Testis (tissue), 2 donors: ENCODE measurements at regions not wholly inside any gene's neighbourhood (a gene's known extent, or its start where the extent isn't known, plus 50 kb on each side); places are given as distances from the start of the nearest gene placed in this dataset.

Source experiments
- DNase-seq: peaks from one replicate; pipeline ENCODE4 v3.0.0-alpha.2; 2019
- H3K27ac ChIP-seq, 2 donors: fragments of 200-600 bp; sonication (generic); one replicate each; pipeline ENCODE4 v1.5.1; 2019
- H3K27me3 ChIP-seq: fragments of 200-600 bp; sonication (generic); one replicate; pipeline ENCODE4 v1.5.1; 2019
- H3K36me3 ChIP-seq: fragments of 200-600 bp; sonication (generic); one replicate; pipeline ENCODE4 v1.5.1; 2017; ENCODE audit warnings: low read depth; ENCODE audit errors: missing control alignments
- H3K4me1 ChIP-seq: fragments of 200-600 bp; sonication (generic); one replicate; pipeline ENCODE4 v1.5.1; 2019
- H3K4me3 ChIP-seq, 2 donors: fragments of 200-600 bp; sonication (generic); one replicate each; pipeline ENCODE4 v1.5.1; 2017 to 2019
- H3K9me3 ChIP-seq: fragments of 200-600 bp; sonication (generic); one replicate; pipeline ENCODE4 v1.5.1; 2017
- POLR2A ChIP-seq: fragments of 450-650 bp; IDR thresholded peaks from one replicate; pipeline ENCODE4 v1.6.1; 2017; ENCODE audit warnings: antibody characterized with exemption, mild to moderate bottlenecking, moderate library complexity
- WGBS, 2 donors: methylation state at CpG; one replicate each; pipeline ENCODE4 v1.1.5; 2018; 5-methylcytosine and 5-hydroxymethylcytosine counted together
- intact Hi-C: fragments of 100-400 bp; cut with DNase I; formaldehyde crosslinking; loops from one replicate; pipeline ENCODE4 v1.15.1; 2023; ENCODE audit warnings: low total_unique reads
- TF ChIP-seq, protein P1 (sequence below), 3 experiments: fragments of 450-650 bp in 2 of 3; fragments of 200-600 bp in 1 of 3; sonication (generic) in 1 of 3; IDR thresholded peaks; one replicate each; pipeline ENCODE4 v1.5.1; 2016 to 2019; ENCODE audit warnings: antibody characterized with exemption in 3 of 3, mild to moderate bottlenecking in 2 of 3, moderate library complexity in 1 of 3

DNA sequence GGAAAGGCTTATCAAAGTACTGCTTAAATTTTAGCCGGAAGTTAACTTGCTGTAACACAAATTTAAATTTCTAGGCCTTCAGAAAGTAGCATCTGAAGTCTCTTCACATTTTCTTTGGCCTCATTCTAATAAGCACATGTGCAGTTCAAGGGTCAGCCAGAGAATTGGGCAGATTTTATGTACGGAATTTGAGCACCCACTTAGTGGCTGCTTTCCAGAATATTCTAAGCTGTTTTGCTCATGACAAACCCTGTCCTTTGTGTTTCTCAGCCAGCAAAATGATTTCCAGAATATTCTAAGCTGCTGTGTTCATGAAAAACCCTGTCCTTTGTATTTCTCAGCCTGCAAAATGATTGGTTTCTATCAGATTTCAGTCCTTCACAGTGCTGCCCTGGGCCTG, 225.0 kb upstream of the DOK6 start:
- Histone ChIP-seq H3K27ac (no peak overlapping the region), H3K4me3 (no peak overlapping the region), H3K9me3 (no peaks in the 10 kb centered on the region), H3K4me1 (no peaks in the 10 kb centered on the region), H3K36me3 (no peaks in the 10 kb centered on the region), H3K27me3 (no peaks in the 10 kb centered on the region)
- 50 to 52% methylated on average over 2 of the region's 2 CpGs for WGBS, 2 donors
- no peak for DNase-seq
- intact Hi-C loops, result no loop called here
- TF ChIP-seq, protein P1, sequence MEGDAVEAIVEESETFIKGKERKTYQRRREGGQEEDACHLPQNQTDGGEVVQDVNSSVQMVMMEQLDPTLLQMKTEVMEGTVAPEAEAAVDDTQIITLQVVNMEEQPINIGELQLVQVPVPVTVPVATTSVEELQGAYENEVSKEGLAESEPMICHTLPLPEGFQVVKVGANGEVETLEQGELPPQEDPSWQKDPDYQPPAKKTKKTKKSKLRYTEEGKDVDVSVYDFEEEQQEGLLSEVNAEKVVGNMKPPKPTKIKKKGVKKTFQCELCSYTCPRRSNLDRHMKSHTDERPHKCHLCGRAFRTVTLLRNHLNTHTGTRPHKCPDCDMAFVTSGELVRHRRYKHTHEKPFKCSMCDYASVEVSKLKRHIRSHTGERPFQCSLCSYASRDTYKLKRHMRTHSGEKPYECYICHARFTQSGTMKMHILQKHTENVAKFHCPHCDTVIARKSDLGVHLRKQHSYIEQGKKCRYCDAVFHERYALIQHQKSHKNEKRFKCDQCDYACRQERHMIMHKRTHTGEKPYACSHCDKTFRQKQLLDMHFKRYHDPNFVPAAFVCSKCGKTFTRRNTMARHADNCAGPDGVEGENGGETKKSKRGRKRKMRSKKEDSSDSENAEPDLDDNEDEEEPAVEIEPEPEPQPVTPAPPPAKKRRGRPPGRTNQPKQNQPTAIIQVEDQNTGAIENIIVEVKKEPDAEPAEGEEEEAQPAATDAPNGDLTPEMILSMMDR (IDR thresholded peaks at IDR 0.05), result no peak
- TF ChIP-seq POLR2A, result no peak

DNA sequence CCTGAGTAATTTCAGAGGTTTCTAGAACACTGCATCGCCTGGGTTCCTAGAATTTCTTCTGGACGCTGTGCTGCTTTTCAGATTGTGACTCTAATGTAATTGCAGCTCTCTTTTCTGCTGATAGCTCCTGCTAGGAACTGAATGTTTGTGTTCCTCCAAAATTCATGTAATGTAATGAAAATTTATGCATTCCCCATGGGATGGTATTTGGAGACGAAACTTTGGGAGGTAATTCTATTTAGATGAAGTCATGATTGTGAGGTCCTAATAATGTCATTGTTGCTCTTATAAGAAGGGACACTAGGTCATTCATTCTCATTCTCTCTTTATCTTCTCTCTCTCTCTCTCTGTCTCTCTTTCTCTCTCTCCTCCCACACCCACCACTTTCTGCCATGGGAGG, 223.9 kb upstream of the DOK6 start:
- no peaks in the 10 kb centered on the region for H3K4me1 ChIP-seq
- no peaks in the 10 kb centered on the region for H3K36me3 ChIP-seq
- intact Hi-C loops, result no loop called here
- H3K4me3 ChIP-seq, result no peak overlapping the region
- no peak for TF ChIP-seq POLR2A
- TF ChIP-seq, protein P1 (IDR thresholded peaks at IDR 0.05), result no peak
- H3K9me3 ChIP-seq, result no peaks in the 10 kb centered on the region
- 73 to 74% methylated on average over 3 of the region's 3 CpGs for WGBS, 2 donors
- no peak for DNase-seq
- H3K27me3 ChIP-seq, result no peaks in the 10 kb centered on the region
- H3K27ac ChIP-seq, result no peak overlapping the region

DNA sequence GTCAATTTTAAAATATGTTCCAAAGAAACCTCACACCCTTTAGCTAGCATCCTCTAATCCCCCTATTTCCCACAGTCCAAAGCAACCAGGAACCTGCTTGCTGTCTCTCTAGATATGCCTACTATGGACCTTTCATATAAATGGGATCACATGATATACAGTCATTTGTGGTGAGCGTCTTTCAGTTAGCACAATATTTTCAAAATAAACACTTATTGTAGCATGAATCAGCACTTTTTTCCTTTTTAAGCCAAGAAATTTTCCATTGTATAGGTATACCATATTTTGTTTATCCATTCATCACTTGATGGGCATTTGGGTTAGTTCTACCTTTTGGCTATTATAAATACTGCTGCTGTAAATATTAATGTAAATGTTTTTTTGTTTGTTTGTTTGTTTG, 223.0 kb upstream of the DOK6 start:
- H3K4me1 ChIP-seq, result no peaks in the 10 kb centered on the region
- no peaks in the 10 kb centered on the region for H3K27me3 ChIP-seq
- DNase-seq, result no peak
- no peaks in the 10 kb centered on the region for H3K36me3 ChIP-seq
- H3K9me3 ChIP-seq, result no peaks in the 10 kb centered on the region
- TF ChIP-seq, protein P1 (IDR thresholded peaks at IDR 0.05), result no peak
- no peak for TF ChIP-seq POLR2A
- 98 to 100% methylated on average over 1 of the region's 1 CpG for WGBS, 2 donors
- intact Hi-C loops, result no loop called here
- H3K4me3 ChIP-seq, result no peak overlapping the region
- H3K27ac ChIP-seq, result no peak overlapping the region

DNA sequence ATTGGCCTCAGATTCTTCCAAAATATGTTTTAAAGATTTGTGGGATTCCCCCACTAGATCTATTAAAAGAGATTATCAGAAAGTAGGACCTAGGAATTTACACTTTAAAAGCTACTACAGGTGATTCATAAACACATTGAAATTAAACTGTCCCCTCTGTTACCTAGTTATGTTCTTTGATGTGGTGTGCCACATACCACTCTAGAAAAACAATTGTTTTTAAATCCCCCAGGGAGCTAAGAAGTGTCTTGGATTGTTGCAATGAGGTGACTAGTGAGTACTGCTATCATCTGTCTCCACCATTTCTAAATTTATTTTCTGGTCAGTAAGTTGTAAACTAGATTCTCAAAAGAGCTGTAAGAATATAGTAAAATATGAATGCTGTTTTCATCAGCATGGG, 214.5 kb upstream of the DOK6 start:
- Histone ChIP-seq H3K4me1 (no peaks in the 10 kb centered on the region), H3K4me3 (no peak overlapping the region), H3K27ac (no peak overlapping the region), H3K9me3 (no peaks in the 10 kb centered on the region), H3K27me3 (no peaks in the 10 kb centered on the region), H3K36me3 (no peaks in the 10 kb centered on the region)
- TF ChIP-seq POLR2A, result no peak
- no peak for DNase-seq
- intact Hi-C loops, result no loop called here

DNA sequence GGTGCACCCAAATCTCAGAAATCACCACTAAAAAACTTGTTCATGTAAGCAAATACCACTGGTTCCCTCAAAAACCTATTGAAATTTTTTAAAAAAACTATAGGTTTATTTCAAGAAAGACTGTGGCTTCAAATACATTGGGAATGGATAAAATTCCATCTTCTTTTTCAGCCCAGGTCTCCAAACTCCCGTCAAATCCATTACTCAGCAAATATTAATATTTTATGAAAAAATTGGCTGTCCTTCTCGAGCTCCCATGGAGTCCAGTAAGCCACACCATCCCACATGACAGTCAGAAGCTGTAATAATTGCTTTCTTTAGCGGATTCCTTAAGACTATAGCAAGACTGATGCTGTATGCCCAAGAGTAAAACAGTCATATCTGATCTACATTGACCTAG, 204.4 kb upstream of the DOK6 start:
- TF ChIP-seq, protein P1 (IDR thresholded peaks at IDR 0.05), result no peak
- TF ChIP-seq POLR2A, result no peak
- H3K27me3 ChIP-seq, result no peaks in the 10 kb centered on the region

More for the DNA sequence above, 204.4 kb upstream of the DOK6 start:
- DNase-seq, result no peak
- Histone ChIP-seq H3K4me1 (no peaks in the 10 kb centered on the region), H3K36me3 (no peaks in the 10 kb centered on the region), H3K9me3 (no peaks in the 10 kb centered on the region), H3K27ac (no peak overlapping the region), H3K4me3 (no peak overlapping the region)
- WGBS, 2 donors, result 93% methylated on average over 3 of the region's 3 CpGs
- intact Hi-C loops, result no loop called here
